Erythroblast (primary cell): ENCODE measurements at regions not wholly inside any gene's neighbourhood (a gene's known extent, or its start where the extent isn't known, plus 50 kb on each side); places are given as distances from the start of the nearest gene placed in this dataset.

Experiments
- GATA1 ChIP-seq: IDR thresholded peaks from 2 replicates; pipeline ENCODE4 v1.6.1; 2011; ENCODE audit warnings: low read depth, mild to moderate bottlenecking, control low read depth, low read length, moderate library complexity
- POLR2A ChIP-seq: IDR thresholded peaks from 2 replicates; pipeline ENCODE4 v1.6.1; 2011; ENCODE audit warnings: mild to moderate bottlenecking, low read length

GRCh38 chr4:174023641-174024040 lies 259.8 kb downstream of the FBXO8 start:
- no peak for TF ChIP-seq POLR2A
- no peak for TF ChIP-seq GATA1
